GM21515 (cell line): ENCODE measurements at regions not wholly inside any gene's neighbourhood (a gene's known extent, or its start where the extent isn't known, plus 50 kb on each side); places are given as distances from the start of the nearest gene placed in this dataset.

Source experiments
- ATAC-seq: cut with Tn5 transposase; IDR thresholded peaks from one replicate; pipeline ENCODE4 v1.9.1; 2021; ENCODE audit not compliant: unreplicated experiment

DNA sequence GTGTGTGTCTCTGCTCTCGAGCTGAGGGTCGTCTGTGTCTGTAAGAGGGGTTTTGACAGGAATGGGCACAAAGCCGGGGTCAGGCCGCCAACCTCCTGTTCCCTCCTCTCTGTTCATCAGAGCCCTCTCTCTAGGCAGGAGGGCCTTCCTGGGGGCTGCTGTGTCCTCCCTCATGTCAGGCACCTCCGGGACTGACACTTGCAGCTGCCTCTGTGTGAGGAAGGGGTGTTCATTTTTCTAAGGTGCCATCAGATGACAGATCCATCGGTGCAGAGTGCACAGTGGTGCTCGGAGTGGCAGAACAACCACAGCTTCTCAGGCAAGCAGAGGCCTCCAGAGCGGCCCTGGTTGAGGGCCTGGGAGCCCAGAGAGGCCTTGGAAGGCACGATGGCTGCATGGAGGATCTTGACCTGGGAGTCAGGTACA is 265.4 kb upstream of the B3GAT1 start:
- ATAC-seq, result no peak

GRCh38 chr11:134676516-134677287 is 264.7 kb upstream of the B3GAT1 start:
- ATAC-seq, result no peak

- no peak for ATAC-seq
These were observed 263.9 kb upstream of the B3GAT1 start for GRCh38 chr11:134675983-134676382.

DNA sequence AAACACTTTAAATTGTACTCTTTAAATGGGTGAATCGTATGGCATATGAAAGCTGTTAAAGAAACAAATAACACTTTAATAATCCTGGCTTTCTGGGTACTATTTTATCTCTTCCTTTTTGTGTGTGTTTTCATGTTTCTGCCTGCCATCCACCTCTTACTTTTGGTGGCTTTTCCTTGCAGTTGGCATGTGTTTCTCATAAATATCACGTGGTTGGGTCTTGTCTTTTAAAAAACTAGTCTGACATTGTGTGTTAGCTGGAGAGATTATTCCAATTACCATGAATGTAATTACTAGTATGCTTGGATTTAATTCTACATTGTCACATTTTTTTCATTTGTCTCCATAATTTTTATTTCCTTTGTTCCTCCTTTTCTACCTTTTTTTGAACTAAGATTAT is 262.9 kb upstream of the B3GAT1 start:
- ATAC-seq, result no peak

GRCh38 chr11:134670961-134671370 is 258.9 kb upstream of the B3GAT1 start:
- ATAC-seq, result no peak

DNA sequence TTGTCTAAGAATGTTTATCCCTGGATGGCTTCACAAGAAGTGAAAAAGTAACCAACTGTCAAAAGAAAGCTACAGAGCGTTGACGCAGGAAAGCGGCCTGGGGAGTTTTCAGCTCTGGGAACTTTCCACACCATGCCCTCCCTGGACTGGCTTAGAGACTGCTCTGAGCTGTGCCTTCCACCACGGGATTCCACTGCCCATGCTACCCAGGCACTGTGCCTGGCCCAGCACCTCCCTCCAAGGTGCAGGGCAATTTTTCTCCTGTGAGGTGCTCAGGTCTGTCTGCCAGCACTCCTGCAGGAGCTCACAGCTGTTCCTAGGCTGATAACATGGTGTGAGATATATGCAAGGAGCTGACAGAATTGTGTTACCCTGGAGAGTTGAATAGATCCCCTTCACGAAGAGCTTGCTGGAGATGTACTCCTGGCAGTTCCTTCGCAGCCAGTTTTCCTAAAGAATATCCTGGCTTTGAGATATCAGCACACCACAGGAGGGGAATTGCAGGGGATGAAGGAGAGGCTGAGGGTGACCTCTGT is 258.3 kb upstream of the B3GAT1 start:
- no peak for ATAC-seq

- ATAC-seq, result no peak
These were observed 257.8 kb upstream of the B3GAT1 start for GRCh38 chr11:134669796-134670195.

DNA sequence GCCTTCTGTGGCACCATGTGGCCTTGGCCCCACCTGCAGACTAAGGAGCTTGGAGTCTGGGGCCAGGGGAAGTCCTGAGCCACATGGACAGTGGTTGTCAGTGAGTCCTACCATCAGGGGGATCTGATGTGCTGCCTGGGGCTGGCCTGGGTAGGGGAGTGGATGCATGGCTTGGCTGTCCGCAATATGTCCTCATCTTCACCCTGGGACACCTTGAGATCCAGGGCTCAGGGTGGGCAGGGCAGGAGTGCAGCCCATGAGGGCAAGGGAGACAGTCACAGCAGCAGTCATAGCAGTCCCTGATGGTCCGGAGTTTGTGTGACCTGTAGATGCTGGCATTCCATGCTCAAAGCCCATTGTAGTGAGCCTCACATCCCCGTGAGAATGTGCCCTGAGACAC is 256.8 kb upstream of the B3GAT1 start:
- no peak for ATAC-seq

GRCh38 chr11:134668076-134668475 is 256.0 kb upstream of the B3GAT1 start:
- ATAC-seq, result no peak

DNA sequence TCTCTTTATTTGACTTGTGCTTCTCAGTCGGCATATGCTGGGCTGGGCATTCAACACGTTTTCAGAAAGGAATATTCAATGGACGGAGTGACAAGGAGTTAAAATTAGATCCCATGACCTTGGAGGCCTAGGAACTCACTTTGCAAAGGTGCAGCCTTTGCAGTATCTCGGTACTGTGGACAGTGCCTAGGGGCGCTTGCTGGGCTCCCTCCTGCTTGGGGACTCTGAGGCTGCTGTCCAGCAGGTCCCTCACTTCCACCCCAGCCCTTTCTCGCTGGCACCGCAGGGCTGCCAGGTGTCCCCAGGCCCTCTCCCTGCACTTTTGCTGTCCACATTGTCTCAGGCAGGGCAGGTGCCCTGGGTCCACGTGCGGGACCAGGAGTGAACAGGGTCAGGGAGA is 255.5 kb upstream of the B3GAT1 start:
- ATAC-seq, result no peak

- ATAC-seq, result no peak
These were observed 255.1 kb upstream of the B3GAT1 start for GRCh38 chr11:134667175-134667500.

- no peak for ATAC-seq
These were observed 254.5 kb upstream of the B3GAT1 start for GRCh38 chr11:134666273-134667174.

DNA sequence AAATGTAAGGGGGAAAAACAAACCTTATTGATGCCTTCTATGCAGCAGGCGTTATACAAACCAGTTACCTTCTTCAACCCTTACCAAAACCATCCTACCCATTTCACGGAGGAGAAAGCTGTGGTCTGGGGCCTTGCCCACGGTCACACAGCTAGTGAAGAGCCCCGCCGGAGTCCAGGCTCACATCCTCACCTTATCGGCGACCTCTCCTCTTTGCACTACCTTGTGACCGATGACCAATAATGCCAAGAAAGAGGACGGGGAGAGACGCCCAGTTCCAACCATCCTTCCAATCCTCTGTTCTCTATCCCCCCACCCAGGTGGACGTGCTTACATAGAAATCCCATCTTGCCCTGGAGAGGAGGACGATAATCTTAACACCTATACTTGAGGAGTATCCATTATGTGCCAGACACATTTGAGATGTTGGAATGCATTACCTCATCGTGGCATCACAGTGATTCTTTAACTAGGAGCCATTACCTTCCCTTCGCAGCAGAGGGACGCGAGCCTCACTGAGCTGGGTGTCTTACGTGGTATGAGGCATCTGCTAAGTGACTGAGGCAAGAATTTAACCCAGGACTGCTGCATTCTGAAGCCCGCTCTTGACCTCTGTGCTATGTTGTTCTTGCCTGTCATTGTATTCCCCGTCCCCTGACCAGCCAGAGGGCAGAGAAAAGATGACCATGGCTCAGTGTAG is 253.7 kb upstream of the B3GAT1 start:
- ATAC-seq, result no peak

GRCh38 chr11:134665188-134665535 is 253.1 kb upstream of the B3GAT1 start:
- no peak for ATAC-seq

DNA sequence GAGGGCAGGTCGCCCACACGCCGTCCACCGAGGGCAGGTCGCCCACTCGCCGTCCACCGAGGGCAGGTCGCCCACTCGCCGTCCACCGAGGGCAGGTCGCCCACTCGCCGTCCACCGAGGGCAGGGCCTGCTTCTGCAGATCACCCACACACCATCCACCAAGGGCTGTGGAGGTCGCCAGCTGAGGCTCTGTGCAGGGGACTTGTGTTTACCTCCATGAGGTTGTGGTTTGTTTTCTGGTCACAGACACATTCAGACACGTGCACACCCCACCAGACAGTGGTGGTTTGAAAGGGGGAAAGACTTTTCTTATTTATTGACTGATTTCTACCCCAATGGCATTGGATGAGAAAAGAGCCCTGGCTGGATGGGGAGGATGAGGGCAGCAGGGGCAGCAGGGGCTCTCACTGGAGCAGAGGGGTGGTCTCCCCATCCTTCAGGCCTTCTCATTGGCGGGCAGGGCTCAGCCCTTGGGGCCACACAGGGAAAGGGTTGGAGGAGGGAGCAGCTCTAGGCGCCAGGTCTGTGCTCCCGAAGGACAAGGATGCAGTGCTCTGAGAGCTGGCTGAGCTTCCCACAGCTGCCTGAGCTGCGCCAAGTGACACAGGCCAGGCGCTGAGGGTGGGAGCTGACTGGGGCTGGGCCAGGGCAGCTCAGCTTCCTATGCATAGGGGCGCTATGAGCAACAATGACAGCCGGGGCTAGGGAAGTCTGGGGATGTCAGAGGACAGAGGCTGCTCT is 252.6 kb upstream of the B3GAT1 start:
- ATAC-seq, result no peak

- no peak for ATAC-seq
These were observed 251.7 kb upstream of the B3GAT1 start for GRCh38 chr11:134663506-134664313.

DNA sequence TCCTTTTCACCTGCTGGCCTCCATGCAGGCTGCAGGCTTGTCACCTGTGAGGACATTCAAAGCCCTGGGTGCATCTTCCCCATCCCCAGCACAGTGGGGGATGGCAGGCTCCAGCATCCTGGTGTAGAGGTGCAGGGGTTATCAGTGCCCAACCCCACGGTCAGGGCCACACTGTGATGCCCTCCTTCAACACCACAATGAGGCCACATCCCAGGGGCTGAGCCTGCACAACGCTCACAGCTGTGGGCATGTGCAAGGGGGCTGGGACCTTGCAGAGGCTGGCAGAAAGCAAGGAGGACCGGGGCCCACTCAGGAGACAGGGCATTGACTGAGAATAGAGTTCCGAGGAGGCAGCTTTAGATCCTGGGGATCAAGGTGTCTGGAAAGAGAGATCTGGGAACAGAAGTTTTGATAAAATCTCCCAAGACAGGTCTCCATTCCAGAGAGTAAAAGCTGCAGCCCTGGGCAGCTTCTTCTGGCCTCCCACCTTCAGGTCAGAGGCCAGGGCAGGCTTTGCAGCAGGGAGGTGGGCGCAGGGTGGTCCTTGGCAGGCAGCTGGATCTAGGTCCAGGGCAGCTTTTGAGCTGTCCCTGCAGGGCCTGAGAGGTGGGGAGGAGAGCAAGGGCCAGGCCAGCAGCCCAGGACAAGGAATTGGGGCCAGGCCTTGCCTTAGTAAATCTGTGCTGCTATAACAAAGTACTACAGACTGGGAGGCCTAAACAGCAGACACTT is 250.8 kb upstream of the B3GAT1 start:
- ATAC-seq, result no peak

GRCh38 chr11:134661660-134662059 is 249.6 kb upstream of the B3GAT1 start:
- ATAC-seq, result no peak

GRCh38 chr11:134660416-134660815 is 248.4 kb upstream of the B3GAT1 start:
- ATAC-seq, result no peak
